DMS153 treated with DMSO at 0.1 percent for 48 hours (cell line): ENCODE measurements at regions not wholly inside any gene's neighbourhood (a gene's known extent, or its start where the extent isn't known, plus 50 kb on each side); places are given as distances from the start of the nearest gene placed in this dataset.
"Not testable (repeated sequence)": the region's sequence is repeated elsewhere in the genome, so short reads cannot be mapped to it uniquely, and the experiment has no call there.

Source experiments
- DNase-seq: peaks from one replicate; lab custom pipeline; 2025; ENCODE audit not compliant: unreplicated experiment; lab: John Stamatoyannopoulos, UW

DNA sequence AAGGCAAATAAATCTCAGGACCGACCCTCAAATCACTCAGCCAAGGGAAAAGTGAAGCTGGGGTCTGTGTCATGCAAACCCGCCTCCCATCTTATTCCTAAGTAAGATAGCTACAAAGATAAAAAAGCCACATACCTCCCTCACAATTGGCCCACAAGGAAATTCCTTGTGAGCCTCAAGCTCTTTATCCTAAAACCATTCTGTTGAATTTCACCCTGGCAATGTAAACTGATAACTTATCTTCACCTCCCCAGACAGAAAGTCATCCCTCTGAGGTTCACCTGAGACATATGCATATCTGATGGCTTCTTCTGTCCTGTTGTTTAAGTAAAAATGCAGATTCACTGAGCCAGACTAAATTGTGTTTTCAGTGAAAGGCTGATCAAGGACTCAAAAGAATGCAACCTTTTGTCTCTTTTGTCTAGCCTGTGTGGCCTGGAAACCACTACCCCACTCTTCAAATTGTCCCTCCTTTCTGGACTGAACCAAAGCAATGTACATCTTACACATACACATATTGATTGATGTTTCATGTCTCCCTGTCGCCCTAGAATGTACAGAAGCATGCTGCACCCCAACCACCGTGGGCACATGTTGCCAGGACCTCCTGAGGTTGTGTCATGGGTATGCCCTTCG is 91.3 kb downstream of the MFAP3L start:
- no peak for DNase-seq

DNA sequence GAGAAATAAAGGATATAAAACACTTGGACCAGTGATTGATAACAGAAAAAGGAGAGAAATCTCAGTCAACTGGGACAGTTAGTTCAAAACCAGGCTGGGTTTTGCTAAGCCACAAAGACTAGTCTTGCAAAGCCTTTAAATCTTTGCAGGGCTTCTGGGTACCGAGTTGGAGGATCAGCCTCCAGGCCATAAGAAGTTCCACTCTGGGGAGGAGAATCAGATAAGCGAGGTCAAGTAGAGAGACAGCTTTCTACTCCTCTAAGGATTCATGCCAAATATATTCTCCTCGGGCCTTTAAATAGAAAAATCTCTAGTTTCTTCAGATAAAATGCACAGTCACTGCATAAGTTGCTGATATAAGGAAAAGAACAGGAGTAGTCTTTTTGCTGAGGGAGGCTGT is 92.7 kb downstream of the MFAP3L start:
- no peak for DNase-seq

DNA sequence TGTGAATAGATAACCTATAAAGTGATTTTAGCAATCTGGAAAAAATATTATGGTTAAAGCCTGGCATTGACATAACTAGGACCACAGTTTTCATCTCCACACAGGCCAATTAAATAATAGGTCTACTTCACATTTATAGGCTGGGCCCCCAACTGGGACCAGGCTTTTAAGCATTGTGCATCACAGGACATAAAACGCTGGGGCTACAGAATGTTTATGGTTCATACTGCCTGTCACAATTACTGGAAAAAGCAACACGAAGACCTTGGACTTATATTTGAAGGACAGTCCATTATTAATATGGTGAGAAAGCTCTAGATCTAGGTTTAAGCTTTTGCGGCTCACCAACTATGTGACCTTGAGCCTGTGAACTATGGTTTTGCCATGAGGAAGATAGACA is 94.2 kb downstream of the MFAP3L start:
- DNase-seq: no peak

DNA sequence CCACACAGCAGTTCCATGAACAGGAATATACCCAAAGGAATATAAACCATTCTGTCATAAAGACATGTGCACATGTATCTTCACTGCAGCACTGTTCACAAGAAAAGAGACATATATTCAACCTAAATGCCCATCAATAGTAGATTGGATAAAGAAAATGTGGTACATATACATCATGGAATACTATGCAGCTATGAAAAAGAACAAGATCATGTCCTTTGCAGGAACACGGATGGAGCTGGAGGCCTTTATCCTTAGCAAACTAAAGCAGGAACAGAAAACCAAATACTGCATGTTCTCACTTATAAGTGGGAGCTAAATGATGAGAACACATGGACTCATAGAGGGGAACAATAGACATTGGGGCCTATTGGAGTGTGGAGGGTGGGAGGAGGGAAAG is 95.4 kb downstream of the MFAP3L start:
- not testable (repeated sequence) for DNase-seq

DNA sequence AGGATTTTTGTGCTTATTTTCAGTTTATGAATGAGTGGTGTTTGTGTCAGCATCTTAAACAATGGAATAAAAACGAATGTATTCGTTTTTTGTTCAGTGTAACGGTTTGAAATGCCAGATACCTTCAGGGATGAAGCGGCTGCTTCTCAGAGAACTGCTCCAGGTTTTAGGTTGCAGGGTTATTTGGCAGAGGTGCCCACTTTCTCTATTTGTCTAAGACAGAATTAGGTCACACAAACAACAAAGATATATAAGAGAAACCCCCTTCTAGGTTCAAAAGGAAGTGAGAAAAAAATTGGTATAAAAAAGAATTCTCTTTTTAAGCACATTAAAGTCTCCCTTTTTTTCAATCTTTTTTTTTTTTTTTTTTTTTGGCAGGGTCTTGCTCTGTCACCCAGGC is 98.9 kb downstream of the MFAP3L start:
- no peak for DNase-seq

DNA sequence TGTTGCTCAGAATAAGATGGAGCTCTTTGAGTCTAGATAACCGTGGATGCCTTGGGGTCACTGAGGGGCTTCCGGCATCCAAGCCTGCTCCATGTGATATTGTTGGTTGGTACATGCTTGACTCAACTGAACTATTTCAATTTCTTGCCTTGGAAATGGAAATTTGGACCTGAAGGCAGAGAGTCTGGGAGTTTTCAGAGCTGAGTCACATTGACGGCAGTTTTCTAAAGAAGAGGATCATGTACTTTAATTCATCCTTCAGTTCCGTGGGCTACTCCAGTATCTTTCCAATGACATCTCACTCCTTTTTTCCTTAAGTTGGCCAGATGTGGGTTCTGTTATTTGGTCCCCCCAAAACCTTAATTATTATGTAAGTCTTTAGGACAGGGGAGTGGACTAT is 100.5 kb downstream of the MFAP3L start:
- DNase-seq: no peak

DNA sequence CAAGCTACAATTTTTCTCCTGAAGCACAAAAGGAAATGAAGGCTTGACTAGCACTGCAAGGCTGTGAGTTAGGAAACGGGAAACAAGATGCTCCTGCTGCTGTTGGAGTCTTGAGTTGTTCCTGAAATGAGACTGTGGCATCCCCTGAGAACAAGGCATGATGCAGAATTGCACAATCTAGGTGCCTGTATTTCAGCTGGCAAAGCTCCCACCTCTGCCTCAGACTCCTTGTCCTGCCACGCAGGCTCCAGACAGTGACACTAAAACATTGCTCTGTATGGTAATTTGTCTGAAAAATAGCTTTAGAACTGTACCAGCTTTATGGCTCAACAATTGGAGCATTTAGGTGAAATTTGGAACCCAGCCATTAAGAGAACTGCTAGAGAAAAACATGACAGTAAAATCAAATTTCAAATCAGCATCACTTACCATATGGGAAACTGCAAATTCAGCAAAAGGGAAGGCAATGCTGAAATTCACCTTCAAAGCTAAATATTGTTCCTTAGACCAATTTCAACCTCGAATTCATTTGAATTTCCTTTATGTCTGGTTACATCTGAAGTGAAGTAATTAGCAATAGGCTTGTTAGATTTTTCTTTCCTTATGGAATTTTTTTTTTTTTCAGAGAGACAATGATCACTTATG is 103.4 kb downstream of the MFAP3L start:
- DNase-seq: no peak

DNA sequence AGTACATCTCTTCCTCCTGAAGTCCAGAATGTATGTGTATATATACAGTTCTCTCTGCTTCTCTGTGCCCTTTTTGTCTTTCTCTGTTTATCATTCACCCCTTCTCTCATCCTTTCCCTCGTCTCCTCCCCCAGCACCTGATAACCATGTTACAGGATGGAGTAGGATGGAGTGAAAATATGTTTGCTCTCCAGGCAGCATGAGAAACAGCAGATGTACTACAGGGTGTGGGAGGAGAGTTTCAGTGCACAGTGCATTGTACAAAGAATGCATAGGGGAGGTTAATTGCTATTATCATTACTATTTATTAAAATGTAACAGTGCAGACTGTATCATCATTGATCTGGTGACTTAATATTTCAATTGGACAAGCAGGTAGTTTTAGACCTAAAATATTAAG is 104.5 kb downstream of the MFAP3L start:
- no peak for DNase-seq

DNA sequence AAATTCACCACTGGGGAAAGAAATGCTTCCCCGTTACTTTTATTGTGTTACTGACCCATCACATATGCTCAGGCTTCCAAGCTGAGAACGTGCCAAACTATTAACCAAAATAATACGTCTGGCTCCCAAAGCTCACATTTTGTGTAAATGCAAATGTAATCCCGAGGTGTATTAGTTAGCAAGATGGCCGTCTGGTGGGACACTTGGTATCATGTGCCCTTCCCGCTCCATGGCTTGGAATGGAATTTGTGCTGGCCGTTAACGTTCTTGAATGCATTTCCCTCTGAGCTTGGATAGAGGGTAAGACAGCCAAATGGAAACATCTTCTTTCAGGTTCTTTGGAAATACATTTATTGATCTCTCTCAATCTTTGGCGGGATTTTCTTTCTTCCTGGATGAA is 105.0 kb downstream of the MFAP3L start:
- no peak for DNase-seq

DNA sequence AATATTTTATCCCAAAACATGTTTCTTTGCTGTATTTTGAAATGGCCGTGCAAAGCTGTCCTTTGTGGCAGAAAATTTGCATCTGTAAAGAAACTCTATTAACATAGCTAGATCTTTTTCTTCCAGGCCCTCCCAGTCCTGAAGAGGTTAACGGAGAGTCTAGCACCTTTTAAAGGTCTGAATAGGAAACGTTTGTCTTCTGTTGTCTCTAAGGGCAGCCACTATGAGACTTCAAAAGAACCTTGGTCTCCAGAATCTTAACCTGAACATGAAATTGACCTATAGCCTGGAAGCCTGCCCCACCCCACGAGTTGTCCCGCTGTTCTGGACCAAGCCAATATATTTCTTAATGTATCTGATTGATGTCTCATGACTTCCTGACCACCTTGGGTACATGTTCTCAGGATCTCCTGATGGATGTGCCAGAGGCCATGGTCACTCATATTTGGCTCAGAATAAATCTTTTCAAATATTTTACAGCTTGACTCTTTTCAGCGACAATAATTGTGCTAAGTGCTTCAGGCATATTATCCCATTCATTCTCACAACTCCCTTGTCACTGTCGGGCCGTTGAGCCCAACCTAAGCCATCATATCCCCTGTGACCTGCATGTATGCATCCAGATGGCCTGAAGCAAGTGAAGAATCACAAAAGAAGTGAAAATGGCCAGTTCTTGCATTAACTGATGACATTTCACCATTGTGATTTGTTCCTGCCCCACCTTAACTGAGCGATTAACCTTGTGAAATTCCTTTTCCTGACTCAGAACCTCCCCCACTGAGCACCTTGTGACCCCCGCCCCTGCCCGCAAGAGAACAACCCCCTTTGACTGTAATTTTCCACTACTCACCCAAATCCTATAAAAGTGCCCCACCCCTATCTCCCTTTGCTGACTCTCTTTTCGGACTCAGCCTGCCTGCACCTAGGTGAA is 106.7 kb downstream of the MFAP3L start:
- not testable (repeated sequence) for DNase-seq

DNA sequence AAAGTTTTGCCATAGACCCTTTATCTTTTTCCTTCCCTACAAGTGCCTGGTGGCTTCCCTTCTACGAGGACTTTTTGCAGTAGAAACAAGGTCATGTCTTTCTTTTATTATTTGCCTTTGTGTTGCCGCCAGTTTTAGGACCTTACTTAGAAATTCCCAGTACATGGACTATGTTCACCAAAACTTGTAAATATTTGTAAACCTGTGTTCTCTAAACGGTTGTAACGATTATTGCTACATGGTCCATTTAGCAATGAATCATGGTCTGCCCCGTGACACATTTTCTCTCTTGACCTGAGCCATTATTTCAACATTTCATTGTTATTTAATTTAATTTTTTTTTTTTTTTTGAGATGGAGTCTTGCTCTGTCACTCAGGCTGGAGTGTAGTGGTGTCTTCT is 110.7 kb downstream of the MFAP3L start:
- no peak for DNase-seq

DNA sequence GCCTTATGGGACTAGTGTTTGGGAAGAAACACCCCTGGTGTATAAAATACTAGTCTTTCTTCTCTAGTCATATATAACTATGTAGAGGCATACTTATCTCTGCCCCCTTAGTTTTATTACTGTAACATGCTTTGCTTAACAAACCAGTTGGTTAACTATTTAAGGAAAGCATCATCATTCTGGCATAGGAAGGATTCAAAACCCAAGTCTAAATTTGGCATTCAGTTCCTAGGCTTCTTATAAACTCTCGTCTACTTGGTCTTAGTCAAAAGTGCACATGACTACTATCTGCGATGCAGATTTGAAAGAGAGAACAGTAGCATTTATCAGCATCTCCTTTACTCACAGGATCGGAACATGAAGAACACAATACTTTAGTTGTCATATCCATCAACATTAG is 111.3 kb downstream of the MFAP3L start:
- DNase-seq: no peak

DNA sequence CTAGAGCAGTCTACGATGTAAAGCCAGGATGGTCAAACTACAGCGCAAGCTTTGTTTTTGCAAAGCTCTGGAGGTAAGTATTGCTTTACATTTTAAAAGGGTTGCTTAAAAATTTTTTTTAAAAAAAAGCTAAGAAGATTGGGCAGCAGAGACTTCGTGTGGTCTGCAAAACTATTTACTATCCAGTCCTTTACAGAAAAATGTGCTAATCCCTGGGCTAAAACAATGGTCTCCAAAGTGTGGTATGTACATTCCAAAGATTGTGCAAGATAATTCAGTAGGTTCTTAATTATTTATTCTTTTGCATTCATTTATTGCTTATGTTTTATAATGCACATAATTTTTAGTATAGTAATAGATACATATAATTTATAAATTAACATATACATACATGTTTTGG is 113.2 kb downstream of the MFAP3L start:
- DNase-seq: no peak

DNA sequence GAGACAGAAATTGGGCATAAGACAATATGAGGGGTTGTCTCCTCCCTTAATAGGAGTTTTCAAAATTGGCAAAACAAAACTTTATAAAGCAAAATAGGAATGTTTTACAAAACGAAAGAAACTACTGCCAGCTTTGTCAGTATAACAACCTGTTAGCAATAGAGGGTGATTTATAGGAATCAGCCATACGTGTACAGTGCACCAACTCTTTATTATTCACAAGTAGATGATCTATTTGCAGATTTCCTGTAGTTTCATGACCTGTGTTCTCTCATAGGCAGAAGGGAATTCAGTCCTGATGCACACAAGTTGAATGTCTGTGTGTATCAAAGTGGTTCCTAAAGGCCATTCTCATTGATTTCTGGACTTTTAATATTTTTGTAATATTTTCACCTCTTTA is 116.3 kb downstream of the MFAP3L start:
- DNase-seq: no peak

DNA sequence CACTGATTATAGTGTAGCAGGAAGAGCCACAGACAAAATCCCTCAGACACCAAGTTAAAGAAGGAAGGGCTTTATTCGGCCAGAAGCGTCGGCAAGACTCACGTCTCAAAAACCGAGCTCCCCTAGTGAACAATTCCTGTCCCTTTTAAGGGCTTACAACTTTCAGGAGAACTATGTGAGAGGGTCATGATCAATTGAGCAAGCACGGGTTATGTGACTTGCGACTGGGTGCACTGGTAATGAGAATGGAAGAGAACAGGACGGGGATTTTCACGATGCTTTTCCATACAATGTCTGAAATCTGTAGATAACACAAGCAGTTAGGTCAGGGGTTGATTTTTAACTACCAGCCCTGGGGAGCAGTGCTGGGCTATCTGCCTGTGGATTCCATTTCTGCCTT is 116.7 kb downstream of the MFAP3L start:
- DNase-seq: no peak

DNA sequence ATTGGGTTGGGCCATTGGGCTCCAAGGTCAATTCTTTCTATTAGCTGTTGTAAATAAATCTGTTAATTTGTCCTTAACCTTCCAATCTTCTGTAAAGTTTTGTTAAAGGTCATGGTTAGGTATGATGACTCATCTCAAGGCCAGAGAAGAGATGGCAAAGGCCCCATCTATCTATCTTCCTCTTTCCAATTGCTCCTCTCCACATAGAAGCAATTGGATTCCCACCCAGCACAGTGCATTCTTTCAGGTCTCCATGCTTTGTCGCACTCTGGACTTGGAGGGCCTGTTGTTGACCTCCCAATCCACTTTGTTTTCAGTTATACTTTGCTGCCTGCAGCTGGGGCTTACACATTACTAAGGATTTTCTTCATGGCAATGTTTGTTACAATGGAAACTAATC is 118.5 kb downstream of the MFAP3L start:
- DNase-seq: no peak

DNA sequence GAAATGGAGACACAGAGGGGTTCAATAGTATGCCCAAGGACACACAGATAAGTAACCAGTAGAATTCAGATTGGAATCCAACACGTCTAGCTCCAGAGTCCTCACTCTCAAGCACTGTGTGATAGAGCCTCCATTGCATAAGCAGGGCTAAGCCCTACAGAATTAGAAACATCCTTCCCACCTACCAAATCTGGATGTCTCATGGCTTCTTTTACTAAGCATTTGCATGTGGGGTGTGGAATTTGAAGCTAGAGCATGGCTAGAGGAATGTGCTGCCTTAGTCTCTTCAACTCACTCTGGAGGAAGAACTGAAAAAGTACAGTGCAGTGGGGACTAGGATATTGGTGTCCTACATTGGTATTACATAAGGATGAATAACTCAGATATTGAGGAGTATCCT is 119.4 kb downstream of the MFAP3L start:
- DNase-seq: no peak

DNA sequence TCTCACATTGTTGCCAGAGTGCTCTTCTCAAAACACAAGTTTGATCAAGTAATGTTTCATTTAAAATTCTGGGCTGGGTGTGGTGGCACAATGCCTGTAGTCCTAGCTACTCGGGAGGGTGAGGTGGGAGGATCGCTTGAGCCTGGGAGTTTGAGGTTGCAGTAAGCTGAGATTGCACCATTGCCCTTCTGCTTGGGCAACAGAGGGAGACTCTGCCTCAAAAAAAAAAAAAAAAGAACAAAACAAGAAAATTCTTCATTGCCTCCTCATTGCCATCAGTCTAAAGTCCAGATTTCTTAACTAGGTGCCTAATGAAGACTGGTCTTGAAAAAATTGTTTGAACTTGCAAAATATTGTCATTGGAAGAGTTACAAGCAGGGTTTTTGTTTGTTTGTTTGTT is 120.1 kb downstream of the MFAP3L start:
- no peak for DNase-seq

DNA sequence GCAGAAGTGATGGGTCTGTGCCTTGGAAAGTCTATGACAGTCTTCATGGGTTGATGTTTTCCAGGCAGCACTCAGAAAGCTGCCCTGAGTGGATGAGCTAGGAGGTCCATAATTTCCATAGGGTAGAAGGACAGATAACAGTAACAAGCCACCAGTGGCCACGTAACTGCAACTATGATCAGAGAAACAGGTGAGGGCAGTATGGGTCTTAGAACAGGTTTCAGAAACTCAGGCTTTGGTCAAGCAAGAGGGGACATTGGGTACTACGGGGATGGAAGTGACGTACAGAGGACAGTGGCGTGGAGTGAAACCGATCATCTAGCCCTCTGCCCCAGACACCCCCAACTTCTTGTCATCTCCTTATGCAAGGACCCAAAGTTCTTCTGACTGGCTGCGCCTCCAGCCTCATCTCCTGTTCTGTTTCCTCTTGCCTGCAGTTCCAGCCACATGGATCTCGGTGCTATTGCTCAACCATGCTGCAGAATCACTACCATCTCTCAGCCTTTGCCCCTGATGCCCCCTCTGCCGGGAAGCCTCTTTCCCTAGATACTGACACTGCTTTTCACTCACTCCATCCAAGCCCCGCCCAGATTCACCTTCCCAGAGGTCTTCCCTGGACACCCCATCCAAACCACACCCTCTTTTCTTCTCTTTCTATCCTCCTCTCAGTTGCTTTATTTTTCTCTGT is 123.4 kb downstream of the MFAP3L start:
- no peak for DNase-seq

DNA sequence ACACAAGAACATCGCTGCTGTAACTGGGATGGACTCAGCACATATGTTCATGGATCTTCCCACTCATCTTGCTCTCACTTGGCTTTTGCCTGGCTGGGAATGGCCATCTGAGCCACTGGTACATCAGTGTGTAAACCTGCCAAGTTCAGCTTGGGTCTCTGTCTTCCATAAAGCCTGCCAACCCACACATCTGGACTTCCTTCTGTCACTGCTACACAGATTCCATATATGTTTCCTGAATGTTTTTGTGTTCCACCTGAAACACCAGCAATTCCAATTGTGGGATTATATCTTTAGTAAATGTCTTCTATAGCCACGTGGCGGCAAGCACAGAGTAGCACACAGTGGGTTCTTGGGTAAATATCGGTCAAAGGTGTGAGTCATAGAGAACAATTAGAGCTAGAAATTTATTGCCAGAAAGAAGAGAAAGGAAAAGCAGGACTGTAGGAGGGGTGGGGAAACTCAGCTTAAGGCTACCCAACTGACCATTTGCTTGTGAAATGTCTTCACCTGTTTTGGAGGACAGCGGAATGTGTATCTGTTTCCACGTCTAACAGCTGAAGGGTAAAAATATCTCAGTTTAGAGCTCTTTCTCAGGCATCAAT is 125.9 kb downstream of the MFAP3L start:
- no peak for DNase-seq

DNA sequence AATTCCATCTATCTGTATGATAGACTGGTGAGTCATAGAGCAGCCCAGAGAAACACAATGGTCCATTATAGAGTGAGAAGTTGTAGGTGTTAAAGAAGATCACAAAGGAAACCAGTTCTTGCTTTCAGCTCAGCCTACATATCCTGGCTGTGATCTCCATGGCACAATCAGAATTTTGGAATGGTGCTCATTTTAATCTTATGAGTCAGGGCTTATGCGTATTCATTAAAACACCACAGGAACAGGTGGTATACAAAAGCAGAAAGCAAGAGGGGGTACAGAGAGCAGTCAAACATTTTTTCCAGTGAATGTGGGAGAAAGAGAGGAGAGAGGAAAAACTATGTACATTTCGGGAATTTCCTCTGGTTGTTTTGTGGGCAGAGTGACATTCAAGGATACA is 126.9 kb downstream of the MFAP3L start:
- DNase-seq: no peak
